LNCaP clone FGC (cell line): ENCODE measurements at regions not wholly inside any gene's neighbourhood (a gene's known extent, or its start where the extent isn't known, plus 50 kb on each side); places are given as distances from the start of the nearest gene placed in this dataset.
A peak's percentile ranks its signal among the peaks of the same experiment; 100 is the strongest.

Experiments used
- DNase-seq: peaks from one replicate; pipeline ENCODE4 v3.0.0-alpha.2; 2011; ENCODE audit warnings: low read depth
- H3K4me3 ChIP-seq: 2 replicates; pipeline ENCODE4 v1.5.1; 2011; ENCODE audit warnings: mild to moderate bottlenecking, low read depth, low read length, control low read depth
- TF ChIP-seq, protein P1 (sequence below): IDR thresholded peaks from 2 replicates; pipeline ENCODE4 v1.5.1; 2012; ENCODE audit warnings: mild to moderate bottlenecking; ENCODE audit not compliant: control insufficient read depth, insufficient read depth; ENCODE audit errors: extremely low read depth

DNA sequence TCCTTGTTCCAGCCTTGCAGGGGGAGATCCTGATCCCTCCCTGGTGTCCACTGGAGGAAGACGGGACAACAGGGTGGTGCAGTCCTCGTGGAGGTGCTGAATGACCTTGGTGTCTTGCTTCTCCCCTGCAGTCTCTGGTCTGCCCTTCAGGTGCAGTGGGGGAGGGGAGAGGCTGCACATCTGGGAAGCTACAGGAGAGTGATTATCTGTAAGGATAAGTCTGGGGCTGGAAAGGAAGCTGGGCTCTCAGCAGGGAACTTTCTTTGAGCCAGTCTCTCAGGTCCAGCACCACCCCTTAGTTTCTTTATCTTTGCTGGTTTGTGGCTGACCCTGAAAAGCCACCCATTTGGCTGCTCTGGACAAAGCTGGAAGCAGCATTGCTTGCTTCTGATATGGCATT is 275.6 kb downstream of the CCSER2 start:
- DNase-seq = no peak
- no peak overlapping the region for H3K4me3 ChIP-seq
- TF ChIP-seq, protein P1, sequence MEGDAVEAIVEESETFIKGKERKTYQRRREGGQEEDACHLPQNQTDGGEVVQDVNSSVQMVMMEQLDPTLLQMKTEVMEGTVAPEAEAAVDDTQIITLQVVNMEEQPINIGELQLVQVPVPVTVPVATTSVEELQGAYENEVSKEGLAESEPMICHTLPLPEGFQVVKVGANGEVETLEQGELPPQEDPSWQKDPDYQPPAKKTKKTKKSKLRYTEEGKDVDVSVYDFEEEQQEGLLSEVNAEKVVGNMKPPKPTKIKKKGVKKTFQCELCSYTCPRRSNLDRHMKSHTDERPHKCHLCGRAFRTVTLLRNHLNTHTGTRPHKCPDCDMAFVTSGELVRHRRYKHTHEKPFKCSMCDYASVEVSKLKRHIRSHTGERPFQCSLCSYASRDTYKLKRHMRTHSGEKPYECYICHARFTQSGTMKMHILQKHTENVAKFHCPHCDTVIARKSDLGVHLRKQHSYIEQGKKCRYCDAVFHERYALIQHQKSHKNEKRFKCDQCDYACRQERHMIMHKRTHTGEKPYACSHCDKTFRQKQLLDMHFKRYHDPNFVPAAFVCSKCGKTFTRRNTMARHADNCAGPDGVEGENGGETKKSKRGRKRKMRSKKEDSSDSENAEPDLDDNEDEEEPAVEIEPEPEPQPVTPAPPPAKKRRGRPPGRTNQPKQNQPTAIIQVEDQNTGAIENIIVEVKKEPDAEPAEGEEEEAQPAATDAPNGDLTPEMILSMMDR = no peak

DNA sequence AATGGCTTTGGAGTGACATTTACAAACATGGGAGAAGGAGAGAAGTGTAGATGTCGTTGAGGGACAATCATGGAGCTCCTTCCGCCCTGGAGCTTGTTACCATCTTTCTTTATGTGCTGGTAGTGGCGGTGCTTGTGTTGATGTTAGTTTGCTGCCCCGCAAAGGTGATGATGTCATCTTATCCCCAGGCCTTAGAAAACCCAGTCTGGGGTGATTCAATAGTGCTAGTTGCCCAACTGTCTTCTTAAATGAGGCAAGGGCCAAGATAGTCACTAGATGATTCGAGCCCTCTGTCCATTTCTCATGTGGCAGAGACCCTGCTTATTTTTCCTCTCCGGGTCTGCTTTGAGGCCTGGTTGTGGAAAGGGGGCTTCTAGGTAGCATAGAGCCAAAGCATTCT is 277.4 kb downstream of the CCSER2 start:
- DNase-seq = no peak
- TF ChIP-seq, protein P1 = no peak
- no peak overlapping the region for H3K4me3 ChIP-seq

DNA sequence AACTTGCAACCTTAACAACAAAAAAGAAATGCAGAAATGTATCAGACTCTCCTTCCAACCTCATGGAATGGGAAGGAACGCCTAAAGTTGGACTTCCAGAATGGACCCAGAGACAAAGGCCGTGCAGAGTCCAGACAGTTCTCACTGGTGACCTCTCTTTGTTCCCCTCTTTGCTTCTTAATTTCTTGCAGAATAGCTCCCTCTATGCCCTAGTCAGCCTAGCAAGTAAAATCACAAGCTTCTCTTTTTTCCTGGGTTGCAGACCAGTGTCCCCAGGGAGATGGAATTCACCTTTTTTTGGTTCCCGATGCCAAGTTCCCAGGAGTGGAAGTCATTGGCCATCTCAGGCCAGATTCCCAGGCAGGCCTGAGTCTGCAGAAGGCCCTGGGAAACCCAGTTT is 278.0 kb downstream of the CCSER2 start:
- no peak for DNase-seq
- TF ChIP-seq, protein P1 = peak; percentile 21; the same call in 1 of the 2 replicates
- no peak overlapping the region for H3K4me3 ChIP-seq

DNA sequence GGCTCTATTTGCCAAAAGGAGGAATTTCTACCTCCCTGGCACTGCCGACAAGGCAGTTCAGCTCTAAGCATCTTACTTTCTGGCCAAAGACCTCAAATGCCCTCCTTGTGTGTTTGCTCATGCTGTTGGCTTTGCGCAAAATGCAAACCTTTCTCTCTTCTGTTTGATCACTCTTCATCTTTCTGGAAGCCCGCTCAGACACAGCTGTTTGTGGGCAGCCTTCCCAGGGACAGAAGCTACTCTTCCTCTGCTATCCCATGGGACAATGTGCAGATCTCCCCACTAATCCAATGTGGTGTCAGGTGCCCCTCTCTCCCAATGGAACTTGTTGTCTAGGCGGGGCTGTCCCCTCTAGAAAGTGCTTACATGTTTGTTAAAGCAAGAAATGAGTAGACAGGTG is 278.7 kb downstream of the CCSER2 start:
- TF ChIP-seq, protein P1 = no peak
- no peak overlapping the region for H3K4me3 ChIP-seq
- DNase-seq = peak; percentile 18

DNA sequence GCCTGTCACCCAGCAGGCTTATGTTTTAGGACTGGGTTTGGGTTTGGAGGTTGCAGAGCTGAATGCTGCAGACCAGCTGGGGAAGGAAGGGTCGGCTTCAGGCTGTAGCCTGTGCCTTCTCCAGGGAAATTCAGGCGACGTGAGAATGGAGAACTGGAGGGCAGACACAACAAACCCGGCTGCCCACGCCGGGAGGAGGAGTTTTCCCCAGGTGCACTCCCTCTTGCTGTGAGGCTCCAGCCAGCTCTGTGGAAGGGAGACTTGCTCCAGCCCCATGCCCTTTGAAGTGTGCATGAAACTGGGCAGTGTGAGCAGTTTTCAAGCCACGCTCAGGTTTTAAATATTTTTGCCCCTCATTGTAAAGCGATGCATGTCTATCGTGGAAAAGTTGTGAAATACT is 279.1 kb downstream of the CCSER2 start:
- TF ChIP-seq, protein P1 = no peak
- DNase-seq = no peak
- H3K4me3 ChIP-seq = no peak overlapping the region

DNA sequence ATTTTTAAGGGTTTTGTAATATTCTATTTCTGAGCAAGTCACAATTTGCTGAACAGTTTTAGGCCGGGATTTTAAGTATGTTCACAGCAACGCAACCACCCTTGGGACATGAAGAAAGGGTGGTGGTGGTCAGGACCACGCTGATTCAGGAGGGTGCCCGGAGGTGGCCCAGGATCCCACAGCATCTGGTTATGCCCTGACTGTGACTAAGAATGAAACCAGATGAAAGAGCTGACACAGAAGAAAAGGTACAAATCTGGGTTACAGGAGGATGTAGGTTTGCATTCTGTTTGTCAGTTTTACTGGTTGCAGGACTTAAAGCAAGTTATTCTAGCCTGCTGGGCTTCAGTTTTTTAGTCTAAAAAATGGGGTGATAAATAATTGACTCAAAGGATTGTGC is 279.7 kb downstream of the CCSER2 start:
- no peak for DNase-seq
- TF ChIP-seq, protein P1 = no peak

DNA sequence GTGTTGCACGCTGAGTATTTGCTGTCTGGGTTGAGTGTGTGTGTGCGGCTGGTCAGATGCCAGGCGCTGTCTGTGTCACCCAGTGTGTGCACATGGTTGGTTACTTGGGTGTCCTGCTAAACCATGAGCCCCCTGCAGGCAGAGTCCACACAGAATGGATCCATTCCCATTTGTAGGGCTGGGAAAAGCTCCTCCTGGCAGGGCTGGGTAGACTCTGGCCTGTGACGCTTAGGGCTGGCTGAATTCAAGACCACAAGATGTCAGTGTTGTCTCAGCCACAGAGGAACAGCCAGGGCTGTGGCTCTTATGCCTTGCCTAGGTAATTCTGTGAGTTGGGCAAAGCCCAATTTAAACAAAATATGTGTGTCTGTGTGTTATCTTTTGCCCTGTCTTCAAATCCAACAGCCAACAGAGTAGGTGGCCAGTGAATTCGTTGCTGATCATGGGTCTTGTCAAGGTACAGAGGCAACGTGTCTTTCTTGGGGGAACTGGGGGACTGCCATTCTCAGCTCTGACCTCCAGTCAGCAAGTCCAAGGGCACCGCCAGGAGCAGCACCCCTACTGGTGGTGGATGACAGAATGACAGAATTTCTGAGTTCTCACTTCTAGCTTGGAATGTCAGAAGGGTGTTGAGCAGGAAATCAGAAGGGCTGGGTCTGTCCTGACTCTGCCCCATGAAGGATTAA is 285.1 kb downstream of the CCSER2 start:
- no peak overlapping the region for H3K4me3 ChIP-seq
- DNase-seq = peak; percentile 74
- TF ChIP-seq, protein P1 = peak; percentile 78

More for the DNA sequence above, 279.7 kb downstream of the CCSER2 start:
- no peak overlapping the region for H3K4me3 ChIP-seq
